HCT116 (cell line): ENCODE measurements at regions not wholly inside any gene's neighbourhood (a gene's known extent, or its start where the extent isn't known, plus 50 kb on each side); places are given as distances from the start of the nearest gene placed in this dataset.

Experiments
- ATAC-seq: fragments of 200-7000 bp; cut with Tn5 transposase; 2 replicates; pipeline ENCODE4 v1.9.1; 2020; ENCODE audit warnings: mild to moderate bottlenecking, moderate library complexity
- BruUV-seq: library from RNA; stranded (reverse); fragments of 400-500 nt; replicated peaks from 2 replicates; lab custom pipeline; 2021; lab: Mats Ljungman, UMichigan
- CTCF ChIA-PET: fragments of 300-600 bp; sonication (Branson Sonifier 250); formaldehyde crosslinking; loops from one replicate; lab custom pipeline; 2021; ENCODE audit warnings: antibody characterized with exemption; lab: Charles Lee
- POLR2A ChIA-PET: fragments of 300-600, 350-600 bp; sonication (Branson Sonifier 250); formaldehyde crosslinking; loops from one replicate; lab custom pipeline; 2021; ENCODE audit warnings: antibody characterized with exemption; lab: Charles Lee
- RAD21 ChIA-PET, 2 experiments: fragments of 300-600 bp; sonication (Branson Sonifier 250); formaldehyde crosslinking; loops; one replicate each; lab custom pipeline; 2023; ENCODE audit warnings: low total read pairs in 2 of 2; ENCODE audit not compliant: uncharacterized antibody in 2 of 2, unreplicated experiment in 2 of 2, low non-redundant PET in 1 of 2; lab: Charles Lee
- DNase-seq: peaks from one replicate; pipeline ENCODE4 v3.0.0-alpha.2; 2010; ENCODE audit warnings: low read depth, low spot score
- H2AFZ ChIP-seq: fragments of 200-600 bp; shearing (Covaris generic), sonication (generic); 2 replicates; pipeline ENCODE4 v1.6.1; 2017; ENCODE audit warnings: low read depth, mixed run types, mixed read lengths, antibody characterized with exemption, low read length; ENCODE audit not compliant: poor library complexity, severe bottlenecking
- H3K27ac ChIP-seq: 2 replicates; pipeline ENCODE4 v1.5.1; 2012; ENCODE audit warnings: low read depth, low read length
- H3K27me3 ChIP-seq: fragments of 200-600 bp; sonication (generic); 2 replicates; pipeline ENCODE4 v1.6.1; 2016; ENCODE audit warnings: mixed run types, low read length, mixed read lengths; ENCODE audit not compliant: insufficient read depth
- H3K36me3 ChIP-seq, 2 experiments: fragments of 200-500 bp in 1 of 2; fragments of 200-600 bp in 1 of 2; sonication (Bioruptor generic) in 1 of 2; sonication (generic) in 1 of 2; 2 replicates each; pipeline versions ENCODE4 v1.5.1 to v1.6.1; 2014 to 2016; ENCODE audit warnings: low read length in 2 of 2, inconsistent platforms in 1 of 2, mixed read lengths in 1 of 2, mixed run types in 1 of 2; ENCODE audit not compliant: insufficient read depth in 2 of 2, control insufficient read depth in 1 of 2
- H3K4me1 ChIP-seq, 2 experiments: fragments of 200-600 bp in 1 of 2; sonication (generic) in 1 of 2; 2 replicates each; pipeline versions ENCODE4 v1.5.1 to v1.6.1; 2012 to 2017; ENCODE audit warnings: low read length in 2 of 2, inconsistent platforms in 1 of 2, mild to moderate bottlenecking in 1 of 2, mixed read lengths in 1 of 2, mixed run types in 1 of 2, moderate library complexity in 1 of 2; ENCODE audit not compliant: insufficient read depth in 2 of 2, control insufficient read depth in 1 of 2
- H3K4me2 ChIP-seq: fragments of 200-600 bp; sonication (generic); 2 replicates; pipeline ENCODE4 v1.6.1; 2017; ENCODE audit warnings: mixed run types, low read length, mixed read lengths
- H3K4me3 ChIP-seq, 2 experiments: fragments of 200-600 bp in 1 of 2; sonication (generic) in 1 of 2; replicated peaks in 1 of 2; 2 replicates each; pipeline ENCODE4 v1.5.1; 2011 to 2016; ENCODE audit warnings: low read length in 2 of 2, control low read depth in 1 of 2, low read depth in 1 of 2, mild to moderate bottlenecking in 1 of 2, mixed read lengths in 1 of 2, mixed run types in 1 of 2
- H3K79me2 ChIP-seq: fragments of 200-600 bp; sonication (generic); 2 replicates; pipeline ENCODE4 v1.6.1; 2017; ENCODE audit warnings: mild to moderate bottlenecking, mixed run types, low read length, moderate library complexity, mixed read lengths; ENCODE audit not compliant: insufficient read depth
- H3K9ac ChIP-seq: fragments of 200-600 bp; sonication (generic); 2 replicates; pipeline ENCODE4 v1.6.1; 2016; ENCODE audit warnings: low read length, mixed read lengths
- H3K9me2 ChIP-seq: fragments of 200-600 bp; sonication (generic), shearing (Covaris generic); 2 replicates; pipeline ENCODE4 v1.6.1; 2017; ENCODE audit warnings: mixed run types, mild to moderate bottlenecking, moderate library complexity; ENCODE audit not compliant: insufficient read depth
- H3K9me3 ChIP-seq, 2 experiments: fragments of 200-500 bp in 1 of 2; fragments of 200-600 bp in 1 of 2; sonication (Bioruptor generic) in 1 of 2; sonication (generic) in 1 of 2; 2 replicates each; pipeline ENCODE4 v1.6.1; 2014 to 2017; ENCODE audit warnings: low read length in 2 of 2, mixed read lengths in 2 of 2, inconsistent platforms in 1 of 2, low read depth in 1 of 2, mild to moderate bottlenecking in 1 of 2, mixed run types in 1 of 2, moderate library complexity in 1 of 2; ENCODE audit not compliant: control insufficient read depth in 1 of 2, insufficient read depth in 1 of 2
- H4K20me1 ChIP-seq: fragments of 200-600 bp; sonication (generic), shearing (Covaris generic); 2 replicates; pipeline ENCODE4 v1.6.1; 2017; ENCODE audit warnings: mixed run types, mild to moderate bottlenecking, moderate library complexity; ENCODE audit not compliant: insufficient read depth
- CEBPB ChIP-seq: IDR thresholded peaks from 2 replicates; pipeline ENCODE4 v1.6.1; 2012; ENCODE audit warnings: low read depth
- ELF1 ChIP-seq: IDR thresholded peaks from 2 replicates; pipeline ENCODE4 v1.6.1; 2012; ENCODE audit warnings: low read depth, borderline replicate concordance
- EZH2phosphoT487 ChIP-seq: fragments of 200-600 bp; IDR thresholded peaks from 2 replicates; pipeline ENCODE4 v1.6.1; 2018; ENCODE audit warnings: antibody characterized with exemption, borderline replicate concordance
- POLR2A ChIP-seq: IDR thresholded peaks from 2 replicates; pipeline ENCODE4 v1.7.0; 2011; ENCODE audit warnings: borderline replicate concordance; ENCODE audit not compliant: insufficient read depth, insufficient read length; ENCODE audit errors: extremely low read depth
- POLR2AphosphoS5 ChIP-seq: IDR thresholded peaks from 2 replicates; pipeline ENCODE4 v1.6.1; 2011; ENCODE audit warnings: mild to moderate bottlenecking, low read depth, low read length, moderate library complexity
- RAD21 ChIP-seq: IDR thresholded peaks from 2 replicates; pipeline ENCODE4 v1.6.1; 2012; ENCODE audit warnings: low read depth, mild to moderate bottlenecking
- SIN3A ChIP-seq: IDR thresholded peaks from 2 replicates; pipeline ENCODE4 v1.6.1; 2012; ENCODE audit warnings: low read depth
- SP1 ChIP-seq: IDR thresholded peaks from 2 replicates; pipeline ENCODE4 v1.6.1; 2012; ENCODE audit warnings: low read depth
- SRF ChIP-seq: IDR thresholded peaks from 2 replicates; pipeline ENCODE4 v1.6.1; 2012; ENCODE audit warnings: low read depth
- ZFX ChIP-seq: fragments of 450-650 bp; IDR thresholded peaks from 2 replicates; pipeline ENCODE4 v1.6.1; 2017
- intact Hi-C: fragments of 100-400 bp; cut with micrococcal nuclease; formaldehyde crosslinking; loops from 2 replicates; pipeline ENCODE4 v1.10.0; 2022

GRCh38 chr11:45030778-45031177 is 80.1 kb upstream of the TP53I11 start:
- H3K4me1 ChIP-seq = no peaks in the 10 kb centered on the region
- ChIA-PET CTCF (no interaction called here), RAD21 (no interaction called here), POLR2A (no interaction called here)
- H3K9me2 ChIP-seq = no peaks in the 10 kb centered on the region
- no peak overlapping the region for H3K9ac ChIP-seq
- H3K4me3 ChIP-seq = no peak overlapping the region
- H3K79me2 ChIP-seq = no peaks in the 10 kb centered on the region
- no peaks in the 10 kb centered on the region for H3K36me3 ChIP-seq
- no peak for ATAC-seq
- no TSS peak for BruUV-seq
- H3K4me2 ChIP-seq = no peak overlapping the region
- no peak overlapping the region for H3K27ac ChIP-seq
- intact Hi-C loops = no loop called here
- TF ChIP-seq POLR2AphosphoS5 = no peak
- no peak for TF ChIP-seq SRF
- no peak for TF ChIP-seq RAD21
- no peak for TF ChIP-seq ELF1
- no peak overlapping the region for H2AFZ ChIP-seq
- DNase-seq = no peak
- no peaks in the 10 kb centered on the region for H4K20me1 ChIP-seq
- H3K9me3 ChIP-seq = no peaks in the 10 kb centered on the region
- H3K27me3 ChIP-seq = peaks cover 23% of the 10 kb centered on the region

DNA sequence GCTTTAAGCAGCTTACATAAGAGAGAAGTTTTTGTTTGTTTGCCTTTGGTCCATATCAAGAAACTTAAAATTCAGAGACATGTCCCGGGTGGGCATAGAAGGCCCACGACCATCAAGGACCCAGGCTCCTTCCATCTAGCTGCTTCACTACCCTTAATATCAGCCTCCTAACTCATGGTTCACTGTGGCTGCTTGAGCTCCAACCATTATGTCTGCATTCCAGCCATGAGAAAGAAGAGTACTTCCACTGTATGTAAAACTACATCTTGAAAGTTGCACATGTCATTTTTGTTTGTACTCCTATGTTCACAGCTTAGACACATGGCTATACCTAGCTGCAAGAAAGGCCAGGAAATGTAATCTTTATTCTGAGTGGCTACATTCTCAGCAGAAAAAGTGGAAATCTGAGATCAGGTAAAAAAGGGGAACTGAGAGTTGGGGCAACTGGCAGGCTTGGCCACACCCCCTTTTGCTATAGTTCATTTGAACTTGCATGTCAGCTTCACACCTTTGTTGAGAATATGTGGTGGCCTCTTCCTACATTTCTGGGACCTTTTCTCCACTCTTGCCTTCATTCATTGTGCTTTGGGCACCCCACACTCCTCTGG is 81.3 kb upstream of the TP53I11 start:
- Histone ChIP-seq H3K9me2 (no peaks in the 10 kb centered on the region), H3K4me1 (no peaks in the 10 kb centered on the region), H3K27me3 (peaks cover 23% of the 10 kb centered on the region), H3K4me3 (no peak overlapping the region), H3K4me2 (no peak overlapping the region)
- intact Hi-C loops = no loop called here
- no peak for TF ChIP-seq EZH2phosphoT487
- no peak for TF ChIP-seq POLR2A
- TF ChIP-seq ELF1 = no peak
- TF ChIP-seq ZFX = no peak
- TF ChIP-seq SIN3A = no peak
- no peak for TF ChIP-seq CEBPB
- TF ChIP-seq SP1 = no peak
- TF ChIP-seq, all 23 proteins: peak for 0
- DNase-seq (no peak), ATAC-seq (no peak)
- Histone ChIP-seq H3K27ac (no peak overlapping the region), H4K20me1 (no peaks in the 10 kb centered on the region), H3K79me2 (no peaks in the 10 kb centered on the region), H3K9ac (no peak overlapping the region), H3K9me3 (no peaks in the 10 kb centered on the region), H3K36me3 (no peaks in the 10 kb centered on the region), H2AFZ (no peak overlapping the region)
- ChIA-PET CTCF (no interaction called here), RAD21 (no interaction called here), POLR2A (interaction anchor here (0.7 kb wide), 1 partner anchor 10 kb away, joined by 3 read pairs; no protein-coding TSS in a partner anchor)
- no TSS peak for BruUV-seq
